ENCODE measurements at regions not wholly inside any gene's neighbourhood (a gene's known extent, or its start where the extent isn't known, plus 50 kb on each side); places are given as distances from the start of the nearest gene placed in this dataset.

DNA sequence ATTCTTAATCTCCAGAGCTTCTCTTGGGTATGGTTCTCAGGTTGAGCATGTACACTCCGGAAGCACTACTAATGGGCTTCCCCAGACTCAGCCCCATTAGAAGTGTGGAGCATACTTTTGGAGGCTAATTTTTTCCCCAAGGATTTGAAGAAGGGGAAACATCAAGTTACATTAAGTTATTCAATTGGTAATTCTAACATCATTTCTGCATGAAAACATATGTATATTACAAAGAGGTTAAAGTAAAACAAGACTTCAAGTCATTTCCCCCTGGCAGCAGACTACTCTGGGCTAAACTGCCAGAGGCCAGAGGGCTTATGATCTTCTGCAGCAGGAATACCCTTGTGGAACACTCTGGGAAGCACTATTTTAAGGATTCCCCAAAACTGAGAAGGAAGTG lies 227.7 kb upstream of the STK17B start:
- Histone ChIP-seq H3K4me1 (peaks cover 0 to 13% (median 4%) of the 10 kb centered on the region in 4 donors), H3K9me3 (no peaks in the 10 kb centered on the region), H3K4me3 (no peak overlapping the region), H3K36me3 (no peaks in the 10 kb centered on the region), H3K27me3 (no peaks in the 10 kb centered on the region), H3K27ac (no peak overlapping the region)
- intact Hi-C loops (cut with DNase I; ENCODE audit: low total_unique reads), result no loop called here
- no peak for TF ChIP-seq CTCF (IDR thresholded peaks at IDR 0.05)
- DNase-seq, result no peak

GRCh38 chr2:196399722-196400691 lies 228.6 kb upstream of the STK17B start:
- H3K4me1 ChIP-seq, result peaks cover 0 to 13% (median 4%) of the 10 kb centered on the region in 4 donors
- no peak for TF ChIP-seq CTCF (IDR thresholded peaks at IDR 0.05)
- intact Hi-C loops (cut with DNase I; ENCODE audit: low total_unique reads), result no loop called here
- DNase-seq, result no peak
- no peak overlapping the region for H3K27ac ChIP-seq
- no peaks in the 10 kb centered on the region for H3K27me3 ChIP-seq
- H3K9me3 ChIP-seq, result no peaks in the 10 kb centered on the region
- no peaks in the 10 kb centered on the region for H3K36me3 ChIP-seq
- H3K4me3 ChIP-seq, result no peak overlapping the region

DNA sequence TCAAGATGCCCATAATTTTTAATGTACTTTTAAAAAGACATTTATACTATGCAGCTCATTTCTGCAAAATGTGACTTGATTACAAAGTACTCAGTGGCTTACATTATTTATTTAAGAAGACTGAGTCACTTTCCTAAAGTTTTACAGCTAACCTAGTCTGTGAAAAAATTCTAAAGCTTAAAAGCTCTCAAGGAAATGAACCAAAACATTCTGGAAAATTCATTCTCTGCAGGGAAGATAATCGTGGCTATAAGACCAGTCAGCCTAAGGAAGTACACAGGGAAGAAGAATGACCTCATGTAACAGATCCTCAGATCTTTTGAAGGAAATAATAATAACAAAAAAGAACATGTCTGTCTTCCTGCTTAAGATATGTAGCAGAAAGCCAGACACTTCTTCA lies 232.1 kb upstream of the STK17B start:
- DNase-seq, result no peak
- TF ChIP-seq CTCF (IDR thresholded peaks at IDR 0.05), result no peak
- H3K27me3 ChIP-seq, result no peaks in the 10 kb centered on the region
- no peak overlapping the region for H3K27ac ChIP-seq
- H3K36me3 ChIP-seq, result no peaks in the 10 kb centered on the region
- H3K9me3 ChIP-seq, result no peaks in the 10 kb centered on the region
- intact Hi-C loops (cut with DNase I; ENCODE audit: low total_unique reads), result no loop called here
- no peak overlapping the region for H3K4me3 ChIP-seq
- H3K4me1 ChIP-seq, result peaks cover 0 to 13% (median 4%) of the 10 kb centered on the region in 4 donors

DNA sequence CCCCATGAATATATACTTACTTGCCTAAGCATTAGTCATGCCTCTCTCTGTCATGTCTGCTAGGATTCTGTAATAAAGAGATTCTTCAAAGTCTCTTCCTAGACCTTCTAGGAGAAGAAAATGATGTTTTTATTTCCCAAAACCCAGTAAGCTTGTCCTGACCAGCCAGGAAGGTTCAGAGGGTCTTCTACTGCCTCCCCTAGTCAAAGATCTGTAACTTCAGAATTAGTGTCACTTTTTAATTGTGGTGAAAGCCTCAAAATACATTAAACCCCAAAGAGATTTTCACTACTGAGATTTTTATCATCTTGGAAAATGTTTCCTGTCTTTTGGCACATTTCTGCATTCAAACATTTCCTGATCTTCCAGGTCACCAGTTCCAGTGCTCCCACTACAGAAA lies 232.9 kb upstream of the STK17B start:
- H3K36me3 ChIP-seq, result no peaks in the 10 kb centered on the region

DNA sequence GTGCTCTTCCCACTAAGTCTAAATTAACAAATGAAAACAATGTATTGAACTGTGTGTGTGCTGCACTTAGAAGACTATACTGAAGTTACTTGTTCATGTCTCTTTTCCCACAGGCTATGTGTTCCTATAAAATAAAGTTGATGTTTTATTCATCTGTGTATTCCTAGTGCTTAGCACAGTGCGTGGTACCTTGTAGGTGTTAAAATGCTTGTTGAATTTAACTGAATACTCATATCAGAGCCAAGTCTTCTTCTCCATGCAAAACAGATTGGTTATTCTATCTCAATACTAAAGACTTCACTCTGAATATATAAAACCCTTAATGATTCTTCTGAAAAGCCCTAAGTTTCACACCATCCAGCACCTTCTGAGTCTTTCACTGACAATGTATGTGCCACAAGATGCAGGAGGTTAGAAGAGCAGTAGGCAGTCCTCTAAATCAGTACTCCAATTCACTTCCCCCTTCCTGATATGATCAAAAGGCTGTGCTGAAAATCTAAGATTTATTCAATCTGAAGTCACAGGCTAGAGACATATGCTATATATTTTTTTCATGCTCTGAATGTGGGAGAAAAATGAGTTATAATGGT lies 231.7 kb upstream of the CCDC150 start:
- intact Hi-C loops (cut with DNase I; ENCODE audit: low total_unique reads), result no loop called here
- H3K4me3 ChIP-seq, result no peak overlapping the region
- no peaks in the 10 kb centered on the region for H3K36me3 ChIP-seq
- no peaks in the 10 kb centered on the region for H3K9me3 ChIP-seq
- H3K4me1 ChIP-seq, result peaks cover 0 to 7% (median 2%) of the 10 kb centered on the region in 4 donors
- no peak for DNase-seq
- no peaks in the 10 kb centered on the region for H3K27me3 ChIP-seq
- no peak overlapping the region for H3K27ac ChIP-seq
- TF ChIP-seq CTCF (IDR thresholded peaks at IDR 0.05), result no peak

More for the DNA sequence above, 232.9 kb upstream of the STK17B start:
- H3K4me1 ChIP-seq, result peaks cover 0 to 10% (median 4%) of the 10 kb centered on the region in 4 donors
- H3K9me3 ChIP-seq, result no peaks in the 10 kb centered on the region
- no peaks in the 10 kb centered on the region for H3K27me3 ChIP-seq
- no peak for DNase-seq
- no peak overlapping the region for H3K27ac ChIP-seq
- no peak overlapping the region for H3K4me3 ChIP-seq
- TF ChIP-seq CTCF (IDR thresholded peaks at IDR 0.05), result no peak
- intact Hi-C loops (cut with DNase I; ENCODE audit: low total_unique reads), result no loop called here

Measured in tibial artery (tissue), 4 donors.